BJ (cell line): ENCODE measurements at regions not wholly inside any gene's neighbourhood (a gene's known extent, or its start where the extent isn't known, plus 50 kb on each side); places are given as distances from the start of the nearest gene placed in this dataset.

Source experiments
- CTCF ChIA-PET: fragments of 350-600 bp; formaldehyde crosslinking; extraction: SDS; loops from one replicate; lab custom pipeline; 2021; ENCODE audit warnings: antibody characterized with exemption, inconsistent platforms; lab: Yijun Ruan, JAX
- POLR2A ChIA-PET: fragments of 300-600 bp; sonication (Branson Sonifier 250); formaldehyde crosslinking; extraction: SDS; loops from one replicate; lab custom pipeline; 2021; ENCODE audit warnings: antibody characterized with exemption; lab: Charles Lee
- DNase-seq: peaks from one replicate; pipeline ENCODE4 v3.0.0-alpha.2; 2011; ENCODE audit warnings: low read depth
- H3K27me3 ChIP-seq: 2 replicates; pipeline ENCODE4 v1.6.0; 2011; ENCODE audit warnings: low read length; ENCODE audit not compliant: control insufficient read depth, insufficient read depth
- H3K36me3 ChIP-seq: 2 replicates; pipeline ENCODE4 v1.5.1; 2011; ENCODE audit warnings: low read length; ENCODE audit not compliant: control insufficient read depth, insufficient read depth
- H3K4me3 ChIP-seq: 2 replicates; pipeline ENCODE4 v1.5.1; 2011; ENCODE audit warnings: low read depth, mild to moderate bottlenecking, control low read depth, low read length
- CTCF ChIP-seq: IDR thresholded peaks from 2 replicates; pipeline ENCODE4 v1.5.1; 2011; ENCODE audit warnings: low read depth, mild to moderate bottlenecking, control low read depth, inconsistent platforms, low read length, moderate library complexity; ENCODE audit not compliant: insufficient read depth

- H3K36me3 ChIP-seq: no peaks in the 10 kb centered on the region
- ChIA-PET POLR2A (no interaction called here), CTCF (no interaction called here)
These were observed 542.7 kb upstream of the TSPY4 start for GRCh38 chrY:8794561-8794960.

GRCh38 chrY:8804317-8804716, 532.9 kb upstream of the TSPY4 start:
- Histone ChIP-seq H3K36me3 (no peaks in the 10 kb centered on the region), H3K27me3 (no peaks in the 10 kb centered on the region), H3K4me3 (no peak overlapping the region)
- no peak for DNase-seq
- POLR2A ChIA-PET: no interaction called here
- CTCF ChIA-PET: no interaction called here
- no peak for TF ChIP-seq CTCF

More at GRCh38 chrY:8794561-8794960, 542.7 kb upstream of the TSPY4 start:
- TF ChIP-seq CTCF: no peak
- Histone ChIP-seq H3K27me3 (no peaks in the 10 kb centered on the region), H3K4me3 (no peak overlapping the region)
- no peak for DNase-seq

GRCh38 chrY:8807648-8808408, 529.4 kb upstream of the TSPY4 start:
- no peak for DNase-seq
- no peaks in the 10 kb centered on the region for H3K27me3 ChIP-seq
- H3K4me3 ChIP-seq: no peak overlapping the region
- ChIA-PET POLR2A (no interaction called here), CTCF (interaction anchor here (1.0 kb wide), 1 partner anchor 62 kb away, joined by 3 read pairs; no protein-coding TSS in a partner anchor)
- no peak for TF ChIP-seq CTCF
- H3K36me3 ChIP-seq: no peaks in the 10 kb centered on the region

GRCh38 chrY:8808611-8809010, 528.7 kb upstream of the TSPY4 start:
- H3K4me3 ChIP-seq: no peak overlapping the region
- TF ChIP-seq CTCF: no peak
- no peaks in the 10 kb centered on the region for H3K36me3 ChIP-seq
- no peak for DNase-seq
- ChIA-PET CTCF (no interaction called here), POLR2A (no interaction called here)
- no peaks in the 10 kb centered on the region for H3K27me3 ChIP-seq

GRCh38 chrY:8809076-8809475, 528.2 kb upstream of the TSPY4 start:
- POLR2A ChIA-PET: no interaction called here
- Histone ChIP-seq H3K36me3 (no peaks in the 10 kb centered on the region), H3K4me3 (no peak overlapping the region), H3K27me3 (no peaks in the 10 kb centered on the region)
- no peak for TF ChIP-seq CTCF
- CTCF ChIA-PET: no interaction called here
- DNase-seq: no peak
